Right ventricle myocardium superior (tissue), 1 donor: ENCODE measurements at regions not wholly inside any gene's neighbourhood (a gene's known extent, or its start where the extent isn't known, plus 50 kb on each side); places are given as distances from the start of the nearest gene placed in this dataset.
"Not testable (repeated sequence)": the region's sequence is repeated elsewhere in the genome, so short reads cannot be mapped to it uniquely, and the experiment has no call there.

ENCODE experiments used
- ATAC-seq: fragments of 200-7000 bp; cut with Tn5 transposase; one replicate; pipeline ENCODE4 v1.9.1; 2020; ENCODE audit warnings: mild to moderate bottlenecking; ENCODE audit not compliant: poor library complexity
- DNase-seq: peaks from one replicate; pipeline ENCODE4 v3.0.0-alpha.2; 2020
- intact Hi-C: fragments of 100-400 bp; cut with DNase I; formaldehyde crosslinking; loops from one replicate; pipeline ENCODE4 v1.11.2; 2022
- donor health status: DM: no; HTN: yes; CAD: no; lungs with severe emphysema.

DNA sequence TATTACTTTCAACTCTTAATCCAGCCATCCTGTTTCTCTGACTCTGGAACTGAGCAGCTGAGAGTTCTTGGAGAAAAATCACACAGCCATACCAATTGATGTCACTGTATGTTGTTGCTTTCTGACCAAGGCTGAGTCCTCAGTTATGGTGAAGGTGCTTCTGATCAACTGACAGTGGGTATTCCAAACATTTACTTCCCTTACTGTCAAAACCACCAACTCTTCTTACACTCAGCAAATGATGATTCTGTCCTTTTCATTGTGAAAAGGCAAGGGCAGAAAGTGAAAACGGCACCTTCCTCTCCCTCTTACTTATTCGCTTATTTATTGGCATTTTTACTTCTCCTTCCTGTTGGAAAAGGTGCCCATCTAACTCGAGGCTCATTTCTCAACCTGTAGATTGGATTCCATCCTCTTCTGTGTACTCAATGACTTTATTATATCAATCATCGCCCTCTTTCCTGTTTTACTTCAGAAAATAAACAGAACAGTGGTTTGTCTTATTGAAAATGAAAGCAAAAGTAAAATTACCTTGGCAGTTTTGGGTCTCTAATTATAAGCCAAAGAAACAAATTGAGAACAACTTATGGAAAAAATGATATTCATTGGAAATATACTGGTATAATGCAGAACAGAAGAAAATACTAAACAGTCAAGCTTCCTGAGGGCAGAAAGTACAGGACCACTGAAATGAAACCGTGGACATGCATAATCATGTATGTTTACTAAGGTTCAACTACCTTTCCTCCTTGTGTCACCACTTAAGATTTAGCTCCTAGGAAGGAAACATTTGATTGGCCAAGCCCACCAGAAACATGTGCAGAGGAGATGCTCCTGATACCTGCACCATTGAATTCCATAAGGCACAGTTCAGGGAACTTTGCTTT, 104.5 kb upstream of the CHD1 start:
- DNase-seq: no peak
- peak; percentile 19 for ATAC-seq
- intact Hi-C loops: loop anchor here (2.0 kb wide), 1 partner anchor 124 kb away; no protein-coding TSS in a partner anchor

GRCh38 chr5:99032234-99033013, 103.6 kb upstream of the CHD1 start:
- intact Hi-C loops: loop anchor here (2.0 kb wide), 1 partner anchor 124 kb away; no protein-coding TSS in a partner anchor
- peak; percentile 47 for DNase-seq
- peak; percentile 83 for ATAC-seq

GRCh38 chr5:99030906-99031440, 102.2 kb upstream of the CHD1 start:
- no peak for DNase-seq
- peak; percentile 23 for ATAC-seq
- intact Hi-C loops: no loop called here

GRCh38 chr5:99029172-99029571, 100.4 kb upstream of the CHD1 start:
- DNase-seq: no peak
- ATAC-seq: no peak
- intact Hi-C loops: no loop called here

DNA sequence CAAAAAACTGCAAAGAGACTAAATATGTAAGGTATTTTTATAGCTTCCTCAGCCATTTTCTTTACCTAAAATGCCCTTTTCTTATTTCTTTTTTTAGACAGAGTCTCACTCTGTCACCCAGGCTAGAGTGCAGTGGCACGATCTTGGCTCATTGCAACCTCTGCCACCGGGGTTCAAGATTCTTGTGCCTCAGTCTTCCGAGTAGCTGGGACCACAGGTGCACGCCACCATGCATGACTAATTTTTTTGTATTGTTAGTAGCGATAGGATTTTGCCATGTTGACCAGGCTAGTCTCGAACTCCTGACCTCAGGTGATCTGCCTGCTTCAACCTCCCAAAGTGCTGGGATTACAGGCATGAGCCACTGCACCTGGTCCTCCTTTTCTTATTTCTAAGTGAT, 99.4 kb upstream of the CHD1 start:
- ATAC-seq, DNase-seq, intact Hi-C loops: not testable (repeated sequence)

DNA sequence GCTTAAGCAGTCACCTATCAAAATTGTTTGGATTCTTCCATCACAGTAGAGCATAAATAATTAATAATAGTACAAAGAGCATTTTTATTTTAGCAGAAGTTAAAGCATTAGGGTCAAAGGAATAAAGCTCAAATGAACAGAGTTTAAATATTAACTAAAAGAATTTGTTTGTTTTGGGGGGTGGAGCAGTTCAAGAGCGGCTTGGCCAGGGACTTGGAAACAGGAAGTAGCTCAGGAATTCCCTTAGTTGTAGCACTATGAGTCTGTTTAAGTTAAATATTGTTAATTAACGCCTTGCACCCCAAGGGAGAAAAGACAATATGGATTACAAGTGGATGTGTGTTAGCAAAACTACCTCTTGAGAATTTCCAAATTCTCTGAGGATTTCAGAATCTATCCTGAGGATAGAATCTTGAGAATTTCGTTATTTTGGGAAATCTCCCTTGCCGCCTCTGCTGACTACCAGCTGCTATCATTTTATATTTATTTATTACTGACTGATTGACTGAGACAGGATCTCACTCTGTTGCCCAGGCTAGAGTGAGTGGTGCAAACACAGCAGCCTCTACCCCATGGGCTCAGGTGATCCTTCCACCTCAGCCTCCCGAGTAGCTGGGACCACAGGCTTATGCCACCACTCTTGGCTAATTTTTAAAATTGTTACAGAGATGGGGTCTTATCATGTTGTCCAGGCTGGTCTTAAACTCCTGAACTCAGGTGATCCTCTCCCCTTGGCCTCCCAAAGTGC, 96.7 kb upstream of the CHD1 start:
- DNase-seq (no peak), ATAC-seq (no peak)
- intact Hi-C loops: no loop called here

- ATAC-seq (no peak), DNase-seq (no peak)
- intact Hi-C loops: no loop called here
These were observed 94.5 kb upstream of the CHD1 start for GRCh38 chr5:99023330-99023729.

- ATAC-seq (no peak), DNase-seq (no peak)
- intact Hi-C loops: no loop called here
These were observed 93.4 kb upstream of the CHD1 start for GRCh38 chr5:99022250-99022649.

DNA sequence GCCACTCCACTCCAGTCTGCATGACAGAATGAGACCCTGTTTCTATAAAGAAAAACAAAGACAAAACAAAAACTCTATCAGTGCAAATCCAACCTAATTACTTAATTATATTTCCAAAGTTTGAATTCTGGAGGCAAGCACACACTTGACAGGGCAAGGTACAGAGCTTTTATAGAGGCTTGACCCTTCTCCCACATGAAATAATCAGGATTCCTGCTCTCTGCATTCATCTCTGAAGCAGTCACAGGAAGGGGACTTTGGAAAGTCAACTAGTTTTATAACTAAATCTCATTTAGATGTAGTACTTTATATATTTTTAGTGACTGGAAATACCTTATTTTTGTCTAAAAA, 91.9 kb upstream of the CHD1 start:
- intact Hi-C loops: no loop called here
- ATAC-seq: no peak
- DNase-seq: no peak

- intact Hi-C loops: no loop called here
- DNase-seq (no peak), ATAC-seq (no peak)
These were observed 91.2 kb upstream of the CHD1 start for GRCh38 chr5:99019812-99020697.

DNA sequence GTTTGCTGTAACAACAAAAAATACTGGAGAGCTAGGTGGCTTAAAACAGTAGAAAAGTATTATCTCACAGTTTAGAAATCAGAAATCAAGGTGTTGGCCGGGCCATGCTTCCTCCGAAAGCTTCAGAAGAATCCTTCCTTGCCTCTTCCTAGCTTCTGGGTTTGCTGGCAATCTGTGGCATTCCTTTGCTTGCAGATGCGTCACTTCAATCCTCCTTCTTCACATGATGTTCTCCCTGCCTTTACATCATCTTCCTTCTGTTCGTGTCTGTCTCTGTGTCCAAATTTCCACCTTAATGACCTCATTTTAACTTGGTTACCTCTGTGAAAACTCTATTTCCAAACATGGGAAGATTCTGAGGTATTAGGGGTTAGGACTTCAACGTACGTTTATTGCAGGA, 90.4 kb upstream of the CHD1 start:
- DNase-seq: no peak
- intact Hi-C loops: no loop called here
- no peak for ATAC-seq

- intact Hi-C loops: no loop called here
- DNase-seq: no peak
- ATAC-seq: no peak
These were observed 81.5 kb upstream of the CHD1 start for GRCh38 chr5:99010294-99010693.

DNA sequence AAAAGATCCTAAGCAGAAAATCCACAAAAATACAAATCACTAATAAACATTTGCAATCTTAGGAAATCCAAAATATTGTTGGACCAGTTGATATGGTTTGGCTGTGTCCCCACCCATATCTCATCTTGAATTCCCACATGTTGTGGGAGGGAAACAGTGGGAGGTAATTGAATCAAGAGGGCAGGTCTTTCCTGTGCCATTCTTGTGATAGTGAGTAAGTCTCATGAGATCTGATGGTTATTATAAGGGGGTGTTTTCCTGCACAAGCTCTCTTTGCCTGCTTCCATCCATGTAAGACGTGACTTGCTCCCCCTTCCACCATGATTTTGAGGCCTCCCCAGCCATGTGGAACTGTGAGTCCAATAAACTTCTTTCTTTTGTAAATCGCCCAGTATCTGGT, 79.2 kb upstream of the CHD1 start:
- intact Hi-C loops, ATAC-seq, DNase-seq: not testable (repeated sequence)

GRCh38 chr5:99005506-99005905, 76.7 kb upstream of the CHD1 start:
- DNase-seq: no peak
- no peak for ATAC-seq
- intact Hi-C loops: no loop called here

DNA sequence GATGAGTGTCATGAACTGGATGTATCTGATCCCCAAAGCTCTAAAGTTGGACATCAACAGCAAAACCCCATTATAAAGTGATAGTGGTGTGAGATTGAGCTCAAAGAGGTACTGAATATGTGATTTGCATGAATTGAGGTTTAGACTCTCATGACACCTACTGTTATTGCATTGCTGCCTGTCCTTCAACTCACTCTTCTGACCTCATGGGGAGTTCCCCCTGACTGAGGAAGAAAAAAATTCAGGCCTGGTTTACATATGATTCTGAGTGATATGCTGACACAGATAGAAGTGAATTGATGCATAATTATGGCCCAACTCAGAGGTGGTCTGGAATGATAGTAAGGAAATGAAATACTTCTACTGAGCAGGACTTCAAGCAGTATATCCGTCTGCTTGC, 76.2 kb upstream of the CHD1 start:
- intact Hi-C loops: no loop called here
- ATAC-seq: no peak
- no peak for DNase-seq

DNA sequence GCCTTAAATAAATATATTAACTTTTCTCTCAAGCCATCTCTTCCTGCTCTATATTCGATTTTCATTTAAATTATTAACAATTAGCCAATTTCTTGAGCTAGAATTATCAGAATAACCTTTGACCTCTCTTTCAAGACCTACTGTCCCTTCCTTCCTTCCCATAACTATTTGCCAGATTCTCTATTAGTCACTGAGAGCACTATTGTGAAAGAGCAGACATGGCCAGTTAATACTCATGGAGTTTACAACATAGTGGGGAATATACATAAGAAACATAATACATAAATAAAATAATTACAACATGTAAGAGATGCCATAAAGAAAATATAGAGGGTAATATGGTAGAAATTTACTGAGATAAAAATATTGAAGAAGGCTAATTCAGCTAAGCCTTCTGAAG, 72.1 kb upstream of the CHD1 start:
- DNase-seq: no peak
- ATAC-seq: no peak
- intact Hi-C loops: no loop called here

DNA sequence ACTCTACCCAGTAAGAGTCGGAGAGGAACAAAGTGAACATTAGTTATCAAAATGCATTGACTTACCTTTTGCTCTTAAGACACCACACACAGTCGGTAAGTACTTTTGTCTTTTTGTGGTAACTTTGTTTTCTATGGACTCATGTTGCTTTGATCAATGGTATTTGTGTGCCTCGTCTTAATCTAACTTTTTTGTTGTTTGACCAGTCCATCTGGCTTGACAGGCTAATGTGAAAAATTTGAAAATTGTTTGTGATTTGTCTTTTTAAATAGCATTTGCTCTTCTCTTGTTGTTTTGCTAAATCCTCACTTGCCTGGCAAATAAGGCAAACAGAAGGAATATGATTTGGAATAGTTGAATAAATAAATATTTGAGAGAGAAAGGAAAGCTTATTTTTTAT, 71.4 kb upstream of the CHD1 start:
- intact Hi-C loops: no loop called here
- ATAC-seq (no peak), DNase-seq (no peak)

DNA sequence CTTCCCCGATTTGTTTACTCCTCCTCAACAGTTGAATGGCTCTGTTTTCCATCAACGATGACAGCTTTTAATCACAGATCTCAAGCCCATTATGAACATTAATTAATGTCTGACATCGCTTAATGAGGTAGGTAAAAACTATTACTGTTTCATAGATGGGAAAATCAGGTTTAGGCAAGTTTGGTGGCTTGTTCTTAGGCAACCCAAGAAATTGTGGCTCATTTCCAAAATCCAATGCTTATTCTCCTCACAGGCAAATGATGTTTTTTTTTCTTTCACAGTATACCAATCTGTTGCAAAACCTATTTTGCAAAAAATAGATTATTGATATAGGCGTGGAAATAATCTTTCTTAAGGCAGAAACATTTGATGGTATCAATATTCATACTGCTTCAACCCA, 70.8 kb upstream of the CHD1 start:
- intact Hi-C loops: no loop called here
- ATAC-seq: no peak
- no peak for DNase-seq
